ENCODE measurements at regions not wholly inside any gene's neighbourhood (a gene's known extent, or its start where the extent isn't known, plus 50 kb on each side); places are given as distances from the start of the nearest gene placed in this dataset.
A peak's percentile ranks its signal among the peaks of the same experiment; 100 is the strongest.

DNA sequence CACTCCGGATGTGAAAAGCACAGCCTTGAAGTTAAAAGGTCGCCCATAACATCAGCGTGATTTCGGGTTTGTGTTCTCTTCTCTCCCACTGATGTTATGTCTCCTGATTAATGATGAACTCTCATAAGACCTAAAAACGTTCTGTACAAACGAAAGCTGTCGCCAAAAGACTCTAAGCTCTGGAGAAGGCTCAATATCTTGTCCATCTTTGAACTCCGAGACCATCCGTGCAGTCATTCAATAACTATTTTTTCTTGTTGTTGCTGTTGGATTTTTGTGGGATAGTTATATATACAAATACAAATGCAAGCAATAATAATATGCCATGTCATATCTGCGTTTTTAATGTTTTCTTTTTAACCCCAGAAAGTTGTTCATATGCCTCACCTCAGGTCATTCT is 291.8 kb upstream of the MARCKS start:
- peaks cover 3% of the 10 kb centered on the region for H3K4me1 ChIP-seq (ENCODE audit: insufficient read depth)
- no peak for DNase-seq
- no peaks in the 10 kb centered on the region for H3K9me3 ChIP-seq
- peak overlapping the region in 1 of 2 donors; percentile 10 for H3K27ac ChIP-seq
- no peaks in the 10 kb centered on the region for H3K27me3 ChIP-seq
- no peak for TF ChIP-seq POLR2A (IDR thresholded peaks at IDR 0.05)
- TF ChIP-seq EP300 (IDR thresholded peaks at IDR 0.05): no peak
- TF ChIP-seq, protein P1, sequence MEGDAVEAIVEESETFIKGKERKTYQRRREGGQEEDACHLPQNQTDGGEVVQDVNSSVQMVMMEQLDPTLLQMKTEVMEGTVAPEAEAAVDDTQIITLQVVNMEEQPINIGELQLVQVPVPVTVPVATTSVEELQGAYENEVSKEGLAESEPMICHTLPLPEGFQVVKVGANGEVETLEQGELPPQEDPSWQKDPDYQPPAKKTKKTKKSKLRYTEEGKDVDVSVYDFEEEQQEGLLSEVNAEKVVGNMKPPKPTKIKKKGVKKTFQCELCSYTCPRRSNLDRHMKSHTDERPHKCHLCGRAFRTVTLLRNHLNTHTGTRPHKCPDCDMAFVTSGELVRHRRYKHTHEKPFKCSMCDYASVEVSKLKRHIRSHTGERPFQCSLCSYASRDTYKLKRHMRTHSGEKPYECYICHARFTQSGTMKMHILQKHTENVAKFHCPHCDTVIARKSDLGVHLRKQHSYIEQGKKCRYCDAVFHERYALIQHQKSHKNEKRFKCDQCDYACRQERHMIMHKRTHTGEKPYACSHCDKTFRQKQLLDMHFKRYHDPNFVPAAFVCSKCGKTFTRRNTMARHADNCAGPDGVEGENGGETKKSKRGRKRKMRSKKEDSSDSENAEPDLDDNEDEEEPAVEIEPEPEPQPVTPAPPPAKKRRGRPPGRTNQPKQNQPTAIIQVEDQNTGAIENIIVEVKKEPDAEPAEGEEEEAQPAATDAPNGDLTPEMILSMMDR (IDR thresholded peaks at IDR 0.05): no peak
- 15 to 22% (median 21%) methylated on average over 10 of the region's 10 CpGs for WGBS, 3 donors
- no peak overlapping the region for H3K4me3 ChIP-seq
- H3K36me3 ChIP-seq: no peaks in the 10 kb centered on the region
- intact Hi-C loops (cut with DNase I): no loop called here

DNA sequence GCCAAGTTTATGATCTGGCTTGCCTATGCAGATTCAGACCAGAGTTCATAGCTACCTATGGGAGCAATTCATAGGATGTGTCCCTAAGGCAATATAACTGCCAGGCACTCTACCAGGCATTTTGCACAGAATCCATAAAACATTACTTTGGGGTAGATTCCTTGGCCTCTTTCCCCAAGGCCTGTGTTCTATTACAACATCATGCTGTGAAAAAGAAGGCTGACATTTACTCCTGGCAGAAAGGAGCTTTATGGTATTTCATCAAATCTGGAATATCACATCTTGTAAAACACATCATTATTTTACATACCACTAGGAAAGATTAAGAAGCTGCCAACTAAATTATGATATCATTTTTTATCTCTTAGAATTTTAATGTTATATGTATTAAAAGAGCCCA is 287.0 kb upstream of the MARCKS start:
- no peaks in the 10 kb centered on the region for H3K36me3 ChIP-seq
- H3K4me3 ChIP-seq: no peak overlapping the region
- no peak for DNase-seq
- H3K9me3 ChIP-seq: no peaks in the 10 kb centered on the region
- peaks cover 2% of the 10 kb centered on the region for H3K4me1 ChIP-seq (ENCODE audit: insufficient read depth)
- no peak overlapping the region for H3K27ac ChIP-seq
- intact Hi-C loops (cut with DNase I): no loop called here
- H3K27me3 ChIP-seq: no peaks in the 10 kb centered on the region
- TF ChIP-seq EP300 (IDR thresholded peaks at IDR 0.05): no peak
- no peak for TF ChIP-seq POLR2A (IDR thresholded peaks at IDR 0.05)
- TF ChIP-seq, protein P1 (IDR thresholded peaks at IDR 0.05): no peak

DNA sequence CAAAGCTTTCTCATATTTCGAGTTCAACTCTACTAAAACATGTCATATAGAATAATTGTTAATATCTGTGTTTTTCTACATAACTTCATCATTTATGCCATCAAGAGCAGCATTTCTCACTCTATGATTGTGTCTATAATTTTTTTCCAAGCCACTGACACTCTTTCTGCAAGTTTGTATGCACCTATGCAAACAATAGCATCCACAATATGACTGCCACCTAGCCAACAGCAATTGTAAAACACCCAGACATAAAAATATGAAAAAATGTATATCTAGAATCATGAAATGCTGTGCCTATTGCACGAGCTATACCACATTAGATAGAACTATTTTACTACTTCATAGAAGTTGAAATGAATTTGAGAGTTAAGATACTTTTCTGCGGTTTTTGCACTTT is 286.5 kb upstream of the MARCKS start:
- Histone ChIP-seq H3K4me3 (no peak overlapping the region), H3K27me3 (no peaks in the 10 kb centered on the region), H3K27ac (no peak overlapping the region), H3K9me3 (no peaks in the 10 kb centered on the region), H3K4me1 (ENCODE audit: insufficient read depth) (peaks cover 2% of the 10 kb centered on the region), H3K36me3 (no peaks in the 10 kb centered on the region)
- DNase-seq: no peak
- intact Hi-C loops (cut with DNase I): no loop called here
- 39 to 52% (median 41%) methylated on average over 3 of the region's 3 CpGs for WGBS, 3 donors
- TF ChIP-seq POLR2A (IDR thresholded peaks at IDR 0.05) (no peak), EP300 (IDR thresholded peaks at IDR 0.05) (no peak)
- TF ChIP-seq, protein P1 (IDR thresholded peaks at IDR 0.05): no peak

DNA sequence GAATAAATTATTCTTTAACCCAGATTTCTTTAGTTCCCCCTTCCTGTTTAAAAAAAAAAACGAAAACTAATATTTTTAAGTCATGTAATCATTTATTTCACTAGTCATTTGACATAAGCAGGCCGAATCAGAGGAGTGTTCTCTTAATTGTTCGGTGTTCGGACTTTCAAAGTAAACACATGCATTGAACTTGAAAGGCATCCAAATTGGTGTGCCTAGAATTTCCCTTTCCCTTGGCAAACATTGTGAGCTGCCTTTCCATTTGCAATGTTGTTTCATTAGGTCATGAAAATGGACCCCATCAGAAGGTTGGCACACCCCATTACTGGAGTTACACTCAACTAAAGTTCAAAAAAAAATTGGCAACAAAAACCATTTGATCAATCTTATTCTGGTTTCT is 283.0 kb upstream of the MARCKS start:
- no peak for TF ChIP-seq POLR2A (IDR thresholded peaks at IDR 0.05)
- TF ChIP-seq, protein P1 (IDR thresholded peaks at IDR 0.05): no peak
- no peak for TF ChIP-seq EP300 (IDR thresholded peaks at IDR 0.05)
- no peak overlapping the region for H3K27ac ChIP-seq
- 36 to 60% (median 46%) methylated on average over 4 of the region's 4 CpGs for WGBS, 3 donors
- peaks cover 2% of the 10 kb centered on the region for H3K4me1 ChIP-seq (ENCODE audit: insufficient read depth)
- no peaks in the 10 kb centered on the region for H3K27me3 ChIP-seq
- H3K9me3 ChIP-seq: no peaks in the 10 kb centered on the region
- DNase-seq: no peak
- H3K36me3 ChIP-seq: no peaks in the 10 kb centered on the region
- intact Hi-C loops (cut with DNase I): no loop called here
- no peak overlapping the region for H3K4me3 ChIP-seq

DNA sequence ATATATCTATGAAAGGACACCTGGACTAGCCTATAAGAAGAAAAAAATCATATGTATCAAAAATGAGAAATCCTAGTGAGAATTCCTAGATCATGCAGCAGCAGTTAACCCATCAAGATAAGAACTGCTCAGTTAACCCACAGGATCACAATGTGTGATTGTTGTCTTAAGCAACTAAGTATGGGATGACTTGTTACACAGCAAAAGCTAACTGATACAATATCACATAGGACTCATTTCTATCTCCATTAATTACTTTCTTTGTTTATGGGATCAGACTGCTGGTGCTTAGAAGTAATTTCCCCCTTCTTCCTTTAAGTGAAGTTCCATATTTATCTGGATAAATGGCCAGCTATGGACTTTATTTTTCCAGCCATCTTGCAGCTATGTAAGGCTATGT is 280.8 kb upstream of the MARCKS start:
- intact Hi-C loops (cut with DNase I): no loop called here
- Histone ChIP-seq H3K4me1 (ENCODE audit: insufficient read depth) (no peaks in the 10 kb centered on the region), H3K36me3 (no peaks in the 10 kb centered on the region), H3K27ac (no peak overlapping the region), H3K9me3 (no peaks in the 10 kb centered on the region), H3K4me3 (no peak overlapping the region), H3K27me3 (no peaks in the 10 kb centered on the region)
- TF ChIP-seq POLR2A (IDR thresholded peaks at IDR 0.05) (no peak), EP300 (IDR thresholded peaks at IDR 0.05) (no peak)
- TF ChIP-seq, protein P1 (IDR thresholded peaks at IDR 0.05): no peak
- no peak for DNase-seq

Data from ovary (tissue), 7 donors.